Gastrocnemius medialis (tissue), 4 donors: ENCODE measurements at regions not wholly inside any gene's neighbourhood (a gene's known extent, or its start where the extent isn't known, plus 50 kb on each side); places are given as distances from the start of the nearest gene placed in this dataset.

ENCODE experiments used
- ATAC-seq, 2 donors: fragments of 150-250 bp; one replicate each; pipeline ENCODE4 v1.9.1; 2016
- DNase-seq, 2 donors: peaks; one replicate each; pipeline ENCODE4 v3.0.0-alpha.2; 2019
- H3K27ac ChIP-seq, 4 donors: fragments of 200-600 bp; sonication (generic); 1 replicate in 1 of 4; 2 replicates in 3 of 4; pipeline ENCODE4 v1.5.1; 2016 to 2018; ENCODE audit warnings: mild to moderate bottlenecking in 2 of 4, moderate library complexity in 1 of 4
- H3K27me3 ChIP-seq, 3 donors: fragments of 200-600 bp; sonication (generic) in 2 of 3; 1 replicate in 1 of 3; 2 replicates in 2 of 3; pipeline versions ENCODE4 v1.5.1 to v1.6.0; 2016 to 2019; ENCODE audit warnings: mild to moderate bottlenecking in 1 of 3, moderate library complexity in 1 of 3
- H3K36me3 ChIP-seq, 2 donors: fragments of 200-600 bp; sonication (generic) in 1 of 2; one replicate each; pipeline ENCODE4 v1.5.1; 2017 to 2018
- H3K4me1 ChIP-seq, 2 donors: fragments of 200-600 bp; sonication (generic) in 1 of 2; one replicate each; pipeline ENCODE4 v1.5.1; 2016 to 2017; ENCODE audit warnings: mild to moderate bottlenecking in 2 of 2
- H3K4me3 ChIP-seq, 4 donors: fragments of 200-600 bp; sonication (generic) in 3 of 4; 1 replicate in 1 of 4; 2 replicates in 3 of 4; pipeline ENCODE4 v1.5.1; 2016 to 2019; ENCODE audit warnings: mild to moderate bottlenecking in 2 of 4
- H3K9me3 ChIP-seq, 3 donors: fragments of 200-600 bp; sonication (generic) in 2 of 3; 1 replicate in 1 of 3; 2 replicates in 2 of 3; pipeline ENCODE4 v1.5.1; 2016 to 2019
- CTCF ChIP-seq, 5 experiments: fragments of 450-650 bp in 3 of 5; fragments of 200-600 bp in 2 of 5; sonication (generic) in 2 of 5; IDR thresholded peaks in 4 of 5; conservative IDR thresholded peaks in 1 of 5; 1 replicate in 4 of 5; 2 replicates in 1 of 5; pipeline ENCODE4 v1.5.1; 2016 to 2019; ENCODE audit warnings: antibody characterized with exemption in 5 of 5, mild to moderate bottlenecking in 3 of 5, moderate library complexity in 3 of 5
- POLR2A ChIP-seq, 2 donors: fragments of 450-650 bp; IDR thresholded peaks; one replicate each; pipeline ENCODE4 v1.6.1; 2017; ENCODE audit warnings: antibody characterized with exemption in 2 of 2, mild to moderate bottlenecking in 2 of 2, moderate library complexity in 2 of 2
- in situ Hi-C, 4 donors: fragments of 200-750 bp; cut with MboI; loops; one replicate each; pipeline versions ENCODE4 v1.15.0 to v1.8.0; 2017; ENCODE audit warnings: low sequenced_read_pairs in 4 of 4
- intact Hi-C: fragments of 100-400 bp; cut with DNase I; formaldehyde crosslinking; loops from one replicate; pipeline ENCODE4 v1.15.1; 2023; ENCODE audit warnings: low total_unique reads

- H3K9me3 ChIP-seq = no peaks in the 10 kb centered on the region
- ATAC-seq (no peak), DNase-seq (no peak)
- TF ChIP-seq POLR2A (IDR thresholded peaks at IDR 0.05) (no peak), CTCF (IDR thresholded peaks at IDR 0.05 in 4 of 5, conservative IDR thresholded peaks at IDR 0.05 in 1 of 5) (no peak)
- intact Hi-C loops (no loop called here), in situ Hi-C loops (loop anchor here (25.0 kb wide), 1 partner anchor 363 kb away; no protein-coding TSS in a partner anchor)
- peak overlapping the region; percentile 36 to 44 (median 41) for H3K4me3 ChIP-seq
- no peaks in the 10 kb centered on the region for H3K27me3 ChIP-seq
- peak overlapping the region; percentile 44 to 70 (median 62) for H3K27ac ChIP-seq
- no peaks in the 10 kb centered on the region for H3K36me3 ChIP-seq
- H3K4me1 ChIP-seq = peaks cover 23 to 27% of the 10 kb centered on the region in 2 donors
Measured at GRCh38 chr1:214224611-214225354, 56.2 kb upstream of the SMYD2 start.

- peak overlapping the region; percentile 82 to 91 (median 88) for H3K27ac ChIP-seq
- in situ Hi-C loops = no loop called here
- H3K9me3 ChIP-seq = no peaks in the 10 kb centered on the region
- H3K4me1 ChIP-seq = peaks cover 25 to 27% of the 10 kb centered on the region in 2 donors
- TF ChIP-seq CTCF (IDR thresholded peaks at IDR 0.05 in 4 of 5, conservative IDR thresholded peaks at IDR 0.05 in 1 of 5) = no peak
- no peak for TF ChIP-seq POLR2A (IDR thresholded peaks at IDR 0.05)
- no peaks in the 10 kb centered on the region for H3K36me3 ChIP-seq
- DNase-seq = peak; percentile 86 to 88
- H3K27me3 ChIP-seq = no peaks in the 10 kb centered on the region
- intact Hi-C loops = loop anchor here (2.0 kb wide), 1 partner anchor 32 kb away; no protein-coding TSS in a partner anchor
- no peak overlapping the region for H3K4me3 ChIP-seq
- ATAC-seq = peak; percentile 98 to 99
Measured at GRCh38 chr1:214228976-214229375, 52.0 kb upstream of the SMYD2 start.

GRCh38 chr1:214229736-214230135 lies 51.2 kb upstream of the SMYD2 start:
- TF ChIP-seq POLR2A (IDR thresholded peaks at IDR 0.05) (no peak), CTCF (IDR thresholded peaks at IDR 0.05 in 4 of 5, conservative IDR thresholded peaks at IDR 0.05 in 1 of 5) (no peak)
- Histone ChIP-seq H3K36me3 (no peaks in the 10 kb centered on the region), H3K27ac (peak overlapping the region; percentile 82 to 91 (median 88)), H3K9me3 (no peaks in the 10 kb centered on the region), H3K4me1 (peaks cover 25 to 27% of the 10 kb centered on the region in 2 donors), H3K27me3 (no peaks in the 10 kb centered on the region), H3K4me3 (no peak overlapping the region)
- DNase-seq (no peak), ATAC-seq (no peak)
- in situ Hi-C loops = no loop called here
- intact Hi-C loops = loop anchor here (2.0 kb wide), 1 partner anchor 31 kb away; no protein-coding TSS in a partner anchor
